ENCODE measurements at regions not wholly inside any gene's neighbourhood (a gene's known extent, or its start where the extent isn't known, plus 50 kb on each side); places are given as distances from the start of the nearest gene placed in this dataset.

DNA sequence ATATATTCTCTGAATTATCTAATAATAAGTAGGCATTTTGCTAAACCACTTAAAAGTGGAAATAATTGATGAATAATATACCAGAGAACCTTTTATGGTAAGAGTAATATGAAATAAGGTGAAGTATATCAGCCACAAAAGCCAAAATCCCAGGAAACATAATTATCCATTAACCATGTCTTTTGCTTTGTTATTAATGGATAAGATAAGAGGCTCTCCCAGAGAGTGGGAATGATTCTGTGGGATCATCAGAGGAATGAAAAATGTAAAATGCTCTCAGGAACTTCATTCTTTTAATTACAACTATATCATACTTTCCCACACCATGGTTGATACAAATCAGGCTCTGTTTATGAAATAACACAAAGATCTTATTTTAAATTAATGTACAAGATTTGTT, 391.7 kb upstream of the FZD8 start:
- TF ChIP-seq CTCF (conservative IDR thresholded peaks at IDR 0.05), result no peak
- TF ChIP-seq EZH2 (IDR thresholded peaks at IDR 0.05; ENCODE audit: low read depth), result no peak
